NCI-H2171 treated with DMSO at 0.1 percent for 48 hours (cell line): ENCODE measurements at regions not wholly inside any gene's neighbourhood (a gene's known extent, or its start where the extent isn't known, plus 50 kb on each side); places are given as distances from the start of the nearest gene placed in this dataset.

Experiments
- DNase-seq: peaks from one replicate; lab custom pipeline; 2025; lab: John Stamatoyannopoulos, UW

DNA sequence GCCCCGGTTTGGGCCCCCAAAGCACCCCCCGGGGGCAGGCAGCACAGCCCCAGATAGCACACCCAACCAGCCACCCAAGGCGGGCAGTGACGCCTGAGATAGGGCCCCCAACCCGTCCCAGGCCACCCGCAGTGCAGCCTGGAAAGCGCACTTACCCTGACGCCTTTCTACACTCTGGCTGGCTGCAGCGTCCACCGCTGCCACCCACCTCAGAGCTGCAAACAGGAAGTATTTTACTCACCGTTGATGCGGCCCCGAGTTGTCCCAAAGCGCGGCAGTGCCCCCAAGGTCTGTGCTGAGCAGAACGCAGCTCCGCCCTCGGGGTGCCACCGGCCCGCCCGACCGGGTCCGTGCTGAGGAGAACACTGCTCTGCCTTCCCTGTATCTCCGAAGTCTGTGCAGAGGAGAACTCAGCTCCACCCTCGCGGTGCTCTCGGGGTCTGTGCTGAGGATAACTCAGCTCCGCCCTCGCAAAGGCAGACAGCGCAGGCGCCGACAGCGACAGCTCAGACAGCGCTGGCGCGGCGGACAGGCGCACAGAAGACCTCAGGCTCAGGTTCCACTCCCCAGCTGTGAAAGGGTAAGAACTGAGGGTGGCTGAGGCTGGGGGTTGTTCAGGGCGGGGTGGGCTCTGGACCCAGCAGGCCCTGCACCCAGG is 786.9 kb downstream of the CDY1 start:
- DNase-seq: no peak

DNA sequence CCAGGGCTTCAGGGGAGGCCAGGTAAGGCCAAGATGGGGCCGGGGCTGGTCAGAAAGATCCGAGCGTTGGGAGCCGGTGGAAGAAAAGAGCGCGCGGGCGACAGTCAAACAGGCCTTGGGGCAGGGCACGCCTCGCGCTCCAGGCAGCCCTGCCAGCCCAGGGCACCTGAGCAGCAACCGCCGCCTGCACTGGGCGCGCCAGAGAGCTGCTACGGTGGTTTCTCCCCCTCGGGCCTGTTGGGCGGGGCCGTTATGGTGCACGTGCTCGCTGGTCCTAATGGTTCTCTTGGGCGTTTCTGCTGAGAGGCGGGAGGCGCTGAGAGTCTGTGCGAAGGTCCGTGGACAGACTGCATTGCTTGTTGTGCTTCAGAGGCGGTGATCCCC is 787.4 kb downstream of the CDY1 start:
- no peak for DNase-seq
